GM12801 (cell line): ENCODE measurements at regions not wholly inside any gene's neighbourhood (a gene's known extent, or its start where the extent isn't known, plus 50 kb on each side); places are given as distances from the start of the nearest gene placed in this dataset.

Source experiments
- TF ChIP-seq, protein P1 (sequence below): IDR thresholded peaks from one replicate; pipeline ENCODE4 v1.5.1; 2011; ENCODE audit warnings: control low read depth; ENCODE audit not compliant: insufficient read length; ENCODE audit errors: extremely low read depth

DNA sequence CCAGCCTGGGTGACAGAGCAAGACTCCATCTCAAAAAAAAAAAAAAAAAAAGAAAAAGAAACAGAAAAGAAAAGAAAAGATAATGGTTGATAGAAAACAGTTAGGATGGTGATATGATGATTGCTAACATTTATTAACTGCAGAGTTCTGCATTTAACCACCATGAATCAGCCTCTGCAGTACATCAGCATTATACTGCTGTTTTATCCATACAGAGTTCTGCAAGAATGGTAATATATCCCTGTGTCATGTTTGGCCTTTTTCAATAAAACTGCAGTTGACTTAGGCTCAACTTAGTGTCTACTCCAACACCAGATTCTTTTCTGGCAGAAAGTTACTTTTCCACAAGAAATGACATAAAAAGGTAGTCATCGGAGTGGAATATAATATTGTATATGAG, 62.6 kb downstream of the DUSP6 start:
- TF ChIP-seq, protein P1, sequence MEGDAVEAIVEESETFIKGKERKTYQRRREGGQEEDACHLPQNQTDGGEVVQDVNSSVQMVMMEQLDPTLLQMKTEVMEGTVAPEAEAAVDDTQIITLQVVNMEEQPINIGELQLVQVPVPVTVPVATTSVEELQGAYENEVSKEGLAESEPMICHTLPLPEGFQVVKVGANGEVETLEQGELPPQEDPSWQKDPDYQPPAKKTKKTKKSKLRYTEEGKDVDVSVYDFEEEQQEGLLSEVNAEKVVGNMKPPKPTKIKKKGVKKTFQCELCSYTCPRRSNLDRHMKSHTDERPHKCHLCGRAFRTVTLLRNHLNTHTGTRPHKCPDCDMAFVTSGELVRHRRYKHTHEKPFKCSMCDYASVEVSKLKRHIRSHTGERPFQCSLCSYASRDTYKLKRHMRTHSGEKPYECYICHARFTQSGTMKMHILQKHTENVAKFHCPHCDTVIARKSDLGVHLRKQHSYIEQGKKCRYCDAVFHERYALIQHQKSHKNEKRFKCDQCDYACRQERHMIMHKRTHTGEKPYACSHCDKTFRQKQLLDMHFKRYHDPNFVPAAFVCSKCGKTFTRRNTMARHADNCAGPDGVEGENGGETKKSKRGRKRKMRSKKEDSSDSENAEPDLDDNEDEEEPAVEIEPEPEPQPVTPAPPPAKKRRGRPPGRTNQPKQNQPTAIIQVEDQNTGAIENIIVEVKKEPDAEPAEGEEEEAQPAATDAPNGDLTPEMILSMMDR, result no peak

DNA sequence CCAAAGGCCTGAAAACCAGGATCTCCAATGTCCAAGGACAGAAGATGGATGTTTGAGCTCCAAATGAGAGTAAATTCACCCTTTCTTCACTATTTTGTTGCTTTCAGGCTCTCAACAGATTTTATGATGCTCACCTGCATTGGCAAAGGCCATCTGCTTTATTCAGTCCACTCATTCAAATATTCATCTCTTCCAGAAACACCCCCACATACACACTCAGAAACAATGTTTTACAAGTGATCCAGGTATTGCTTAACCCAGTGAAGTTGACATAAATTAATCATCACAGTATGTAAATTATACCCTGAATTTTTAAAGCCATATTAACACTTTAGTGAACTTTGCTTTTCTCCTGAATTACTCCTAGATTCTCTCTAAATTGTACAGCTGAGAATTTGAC, 63.3 kb downstream of the DUSP6 start:
- TF ChIP-seq, protein P1, result no peak

DNA sequence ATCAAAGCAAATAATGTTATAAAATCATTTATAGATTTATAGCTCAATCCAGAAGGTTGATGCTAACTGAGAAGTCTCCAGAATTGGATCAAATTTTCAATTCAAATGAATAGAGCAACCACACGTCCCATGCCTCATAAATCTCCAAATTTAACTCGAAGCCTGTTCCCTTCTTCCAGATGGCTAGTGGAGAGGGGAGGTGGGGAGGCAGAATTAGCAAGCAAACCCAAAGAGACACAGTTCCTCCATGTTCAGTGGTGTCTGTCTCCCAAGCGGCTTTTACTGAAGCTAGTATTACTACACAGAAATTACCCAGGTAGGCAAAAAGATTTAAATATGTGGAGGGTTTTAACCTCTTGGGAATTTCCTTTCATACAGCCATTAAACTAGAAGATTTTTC, 65.8 kb downstream of the DUSP6 start:
- TF ChIP-seq, protein P1, result no peak

DNA sequence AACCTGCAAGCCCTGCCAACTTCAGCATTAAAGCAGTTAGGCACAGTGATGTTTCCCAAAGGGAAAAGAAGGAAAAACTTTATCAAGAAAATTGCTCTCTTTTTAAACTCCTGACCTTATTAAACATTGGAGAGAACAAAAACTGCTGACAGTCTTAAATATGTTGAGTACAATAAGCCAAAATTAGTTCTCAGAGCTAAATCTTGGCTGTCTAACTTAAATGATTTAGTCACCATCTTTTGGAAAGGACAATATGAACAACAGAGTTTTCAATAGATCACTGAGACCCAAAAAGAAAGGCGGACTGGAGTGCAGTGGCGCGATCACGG, 70.8 kb downstream of the DUSP6 start:
- TF ChIP-seq, protein P1, result no peak

DNA sequence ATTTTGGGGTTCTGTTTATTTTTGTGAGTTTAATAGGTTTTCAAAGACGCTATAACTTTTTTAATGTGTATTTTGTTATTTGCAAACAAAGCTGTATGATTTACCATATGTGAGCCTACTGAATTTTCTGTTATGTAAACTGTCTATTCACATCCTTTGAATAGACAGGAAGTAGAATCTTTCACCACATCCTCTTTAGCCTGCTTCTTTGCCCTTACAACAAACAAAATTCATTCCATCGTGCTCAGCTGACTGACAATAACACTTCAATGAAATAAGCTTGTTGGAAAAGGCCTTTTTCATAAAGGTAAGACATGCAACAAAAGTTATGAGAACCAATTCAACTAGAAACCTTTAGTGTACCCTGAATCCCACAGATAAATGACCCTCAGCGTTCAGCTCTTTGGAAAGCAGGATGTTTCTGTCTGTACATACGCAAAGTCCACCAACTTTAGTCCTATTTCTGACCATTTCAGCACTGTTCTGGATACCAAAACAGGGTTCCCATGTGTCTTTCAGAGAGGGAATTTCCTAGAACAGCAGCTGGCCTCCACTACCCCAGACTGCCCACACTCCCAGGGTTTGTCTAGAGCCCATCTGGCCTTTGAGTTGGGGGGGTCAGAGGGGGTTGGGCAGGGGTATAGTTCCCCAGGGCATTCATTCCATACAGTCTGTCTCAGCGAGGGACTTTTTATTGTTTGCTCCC, 71.3 kb downstream of the DUSP6 start:
- TF ChIP-seq, protein P1, result no peak

DNA sequence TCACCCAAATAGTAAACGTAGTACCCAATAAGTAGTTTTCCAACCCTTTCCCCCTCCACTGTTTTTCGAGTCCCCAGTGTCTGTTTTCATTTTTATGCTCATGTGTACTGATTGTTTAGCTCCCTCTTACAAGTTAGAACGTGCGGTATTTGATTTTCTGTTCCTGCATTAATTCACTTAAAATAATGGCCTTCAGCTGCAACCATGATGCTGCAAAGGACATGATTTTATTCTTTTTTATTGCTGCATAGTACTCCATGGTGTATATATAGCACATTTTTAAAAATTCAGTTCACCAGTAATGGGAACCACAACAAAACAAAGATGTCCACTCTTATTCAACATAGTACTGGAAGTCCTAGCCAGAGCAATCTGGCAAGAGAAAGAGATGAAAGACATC, 72.8 kb downstream of the DUSP6 start:
- TF ChIP-seq, protein P1, result no peak

DNA sequence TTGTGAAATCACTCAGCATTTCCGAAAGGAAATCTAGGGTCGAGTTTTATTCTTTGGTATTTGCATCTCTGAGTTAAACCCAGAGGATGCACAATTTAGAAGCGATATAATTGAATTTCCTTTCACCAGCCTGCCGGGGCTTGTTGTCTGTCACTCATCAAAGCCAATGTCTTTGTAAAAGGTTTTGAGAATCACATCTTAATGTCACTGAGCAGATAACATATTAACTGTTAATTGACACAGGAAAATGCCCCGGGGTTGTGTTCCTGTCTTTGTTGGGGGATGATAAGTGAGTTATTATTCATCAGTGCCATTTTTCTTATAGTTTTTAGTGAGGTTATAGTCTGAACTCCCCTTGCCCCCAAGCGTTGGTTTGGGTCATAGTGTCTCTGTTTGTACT, 73.4 kb downstream of the DUSP6 start:
- TF ChIP-seq, protein P1, result no peak
